ENCODE measurements at regions not wholly inside any gene's neighbourhood (a gene's known extent, or its start where the extent isn't known, plus 50 kb on each side); places are given as distances from the start of the nearest gene placed in this dataset.

GRCh38 chr1:5432436-5432835 is 559.8 kb downstream of the NPHP4 start:
- TF ChIP-seq CTCF (IDR thresholded peaks at IDR 0.05) (no peak), POLR2AphosphoS5 (IDR thresholded peaks at IDR 0.05) (no peak), POLR2A (IDR thresholded peaks at IDR 0.05) (no peak), EP300 (IDR thresholded peaks at IDR 0.05; ENCODE audit: low read depth) (no peak)
